H1 (cell line): ENCODE measurements at regions not wholly inside any gene's neighbourhood (a gene's known extent, or its start where the extent isn't known, plus 50 kb on each side); places are given as distances from the start of the nearest gene placed in this dataset.
A peak's percentile ranks its signal among the peaks of the same experiment; 100 is the strongest.

ENCODE experiments used
- CTCF ChIA-PET: fragments of 300-600 bp; sonication (Branson Sonifier 250); formaldehyde crosslinking; loops from one replicate; lab custom pipeline; 2021; ENCODE audit not compliant: partially characterized antibody; lab: Charles Lee
- POLR2A ChIA-PET: fragments of 300-600 bp; sonication (Branson Sonifier 250); formaldehyde crosslinking; loops from one replicate; lab custom pipeline; 2021; ENCODE audit warnings: inconsistent platforms; ENCODE audit not compliant: partially characterized antibody; lab: Charles Lee
- DNase-seq, 2 experiments: peaks; one replicate each; pipeline versions ENCODE4 v3.0.0 to v3.0.0-alpha.2; 2010 to 2022; ENCODE audit warnings: low spot score in 2 of 2, low read depth in 1 of 2, mixed read lengths in 1 of 2
- FAIRE-seq: peaks from 2 replicates; lab custom pipeline; 2011; peaks lifted over from hg19 to GRCh38; lab: Jason Lieb, UNC
- H2AFZ ChIP-seq: 2 replicates; pipeline ENCODE4 v1.8.1; 2012; ENCODE audit warnings: low read length, inconsistent platforms
- H2AK5ac ChIP-seq: 2 replicates; pipeline ENCODE4 v1.6.1; 2013; ENCODE audit warnings: low read depth, low read length
- H2BK120ac ChIP-seq: replicated peaks from 2 replicates; pipeline ENCODE3; 2013; ENCODE audit warnings: low read depth, low read length, inconsistent platforms
- H2BK12ac ChIP-seq: 2 replicates; pipeline ENCODE4 v1.6.1; 2013; ENCODE audit warnings: low read depth, low read length
- H2BK15ac ChIP-seq: 2 replicates; pipeline ENCODE4 v1.6.1; 2013; ENCODE audit warnings: low read length
- H2BK20ac ChIP-seq: 2 replicates; pipeline ENCODE4 v1.6.1; 2013; ENCODE audit warnings: low read length
- H2BK5ac ChIP-seq: 2 replicates; pipeline ENCODE4 v1.6.1; 2013; ENCODE audit warnings: low read depth, low read length
- H3K14ac ChIP-seq: 2 replicates; pipeline ENCODE4 v1.6.1; 2013; ENCODE audit warnings: inconsistent platforms; ENCODE audit not compliant: insufficient read length
- H3K18ac ChIP-seq: 2 replicates; pipeline ENCODE4 v1.6.1; 2013; ENCODE audit warnings: low read length; ENCODE audit errors: extremely low read depth
- H3K23ac ChIP-seq: 2 replicates; pipeline ENCODE4 v1.6.1; 2013; ENCODE audit warnings: inconsistent platforms; ENCODE audit not compliant: insufficient read length
- H3K23me2 ChIP-seq: 2 replicates; pipeline ENCODE4 v1.6.1; 2013; ENCODE audit warnings: low read depth, low read length
- H3K27ac ChIP-seq: 2 replicates; pipeline ENCODE4 v1.6.1; 2011; ENCODE audit warnings: low read depth, low read length, inconsistent platforms
- H3K27me3 ChIP-seq, 4 experiments: replicated peaks in 1 of 4; 1 replicate in 1 of 4; 2 replicates in 3 of 4; pipeline versions ENCODE4 v1.6.1 to v1.8.1; 2011 to 2013; ENCODE audit warnings: low read length in 3 of 4, mild to moderate bottlenecking in 3 of 4, inconsistent platforms in 2 of 4, mixed read lengths in 2 of 4, moderate library complexity in 1 of 4; ENCODE audit not compliant: control insufficient read depth in 3 of 4, insufficient read depth in 3 of 4; ENCODE audit errors: extremely low read depth in 1 of 4
- H3K36me3 ChIP-seq, 4 experiments: 2 replicates each; pipeline versions ENCODE4 v1.6.1 to v1.8.1; 2011 to 2013; ENCODE audit warnings: mild to moderate bottlenecking in 4 of 4, low read length in 3 of 4, moderate library complexity in 2 of 4, control low read depth in 1 of 4, inconsistent platforms in 1 of 4; ENCODE audit not compliant: insufficient read depth in 4 of 4, control insufficient read depth in 2 of 4
- H3K4ac ChIP-seq: replicated peaks from 2 replicates; pipeline ENCODE3; 2013; ENCODE audit warnings: low read length, low read depth, mixed read lengths, inconsistent platforms; ENCODE audit not compliant: insufficient read length
- H3K4me1 ChIP-seq, 4 experiments: replicated peaks in 1 of 4; 1 replicate in 1 of 4; 2 replicates in 3 of 4; pipeline versions ENCODE4 v1.6.1 to v1.8.1; 2011 to 2013; ENCODE audit warnings: low read length in 3 of 4, inconsistent platforms in 2 of 4, mixed read lengths in 1 of 4; ENCODE audit not compliant: insufficient read depth in 4 of 4, control insufficient read depth in 3 of 4
- H3K4me2 ChIP-seq, 2 experiments: 2 replicates each; pipeline versions ENCODE4 v1.6.1 to v1.8.1; 2011 to 2013; ENCODE audit warnings: low read depth in 2 of 2, low read length in 2 of 2, control low read depth in 1 of 2, inconsistent platforms in 1 of 2, mild to moderate bottlenecking in 1 of 2; ENCODE audit not compliant: insufficient read depth in 1 of 2
- H3K4me3 ChIP-seq, 4 experiments: fragments of 200-600, 300-600 bp in 1 of 4; sonication (generic), shearing (Covaris generic), sonication (Bioruptor Twin) in 1 of 4; 2 replicates each; pipeline versions ENCODE4 v1.5.1 to v1.8.1; 2011 to 2016; ENCODE audit warnings: low read length in 4 of 4, low read depth in 3 of 4, control low read depth in 2 of 4, inconsistent platforms in 2 of 4, mild to moderate bottlenecking in 2 of 4, mixed read lengths in 1 of 4, moderate library complexity in 1 of 4; ENCODE audit not compliant: insufficient read depth in 2 of 4; ENCODE audit errors: extremely low read depth in 1 of 4
- H3K56ac ChIP-seq: replicated peaks from 2 replicates; pipeline ENCODE3; 2013; ENCODE audit warnings: low read depth, mild to moderate bottlenecking, mixed read lengths, low read length, inconsistent platforms; ENCODE audit not compliant: insufficient read length
- H3K79me1 ChIP-seq: 2 replicates; pipeline ENCODE4 v1.6.1; 2013; ENCODE audit warnings: low read depth, low read length, control low read depth
- H3K79me2 ChIP-seq, 2 experiments: 2 replicates each; pipeline versions ENCODE4 v1.6.1 to v1.8.1; 2012 to 2013; ENCODE audit warnings: low read length in 2 of 2, mild to moderate bottlenecking in 2 of 2, inconsistent platforms in 1 of 2; ENCODE audit not compliant: insufficient read depth in 2 of 2, control insufficient read depth in 1 of 2
- H3K9ac ChIP-seq, 4 experiments: replicated peaks in 1 of 4; 1 replicate in 1 of 4; 2 replicates in 3 of 4; pipeline versions ENCODE4 v1.6.1 to v1.8.1; 2011 to 2013; ENCODE audit warnings: low read depth in 3 of 4, low read length in 3 of 4, control low read depth in 2 of 4, mild to moderate bottlenecking in 2 of 4, moderate library complexity in 2 of 4, inconsistent platforms in 1 of 4; ENCODE audit errors: extremely low read depth in 1 of 4
- H3K9me3 ChIP-seq, 2 experiments: 2 replicates each; pipeline versions ENCODE4 v1.6.1 to v1.8.1; 2012 to 2013; ENCODE audit warnings: mild to moderate bottlenecking in 2 of 2, moderate library complexity in 2 of 2, control low read depth in 1 of 2, inconsistent platforms in 1 of 2, low read depth in 1 of 2, low read length in 1 of 2, mixed read lengths in 1 of 2; ENCODE audit not compliant: insufficient read depth in 2 of 2
- H4K20me1 ChIP-seq, 2 experiments: replicated peaks in 1 of 2; 2 replicates each; pipeline versions ENCODE3 to v1.8.1; 2011 to 2013; ENCODE audit warnings: inconsistent platforms in 2 of 2, low read length in 2 of 2, mild to moderate bottlenecking in 1 of 2; ENCODE audit not compliant: insufficient read depth in 2 of 2, control insufficient read depth in 1 of 2
- H4K5ac ChIP-seq: 2 replicates; pipeline ENCODE4 v1.6.1; 2013; ENCODE audit warnings: low read length, low read depth, mixed read lengths, inconsistent platforms; ENCODE audit not compliant: insufficient read length
- H4K8ac ChIP-seq: 2 replicates; pipeline ENCODE4 v1.8.0; 2013; ENCODE audit warnings: mild to moderate bottlenecking, moderate library complexity, low read length, inconsistent platforms; ENCODE audit not compliant: insufficient read depth; ENCODE audit errors: extremely low read depth
- H4K91ac ChIP-seq: replicated peaks from 2 replicates; pipeline ENCODE3; 2013; ENCODE audit warnings: low read length, mixed read lengths, inconsistent platforms; ENCODE audit not compliant: insufficient read length
- BRCA1 ChIP-seq: IDR thresholded peaks from 2 replicates; pipeline ENCODE4 v1.6.1; 2012; ENCODE audit warnings: low read depth, low read length, improper control_type of control experiment
- CBX8 ChIP-seq: fragments of 300-800, 300-1000 bp; sonication (generic); IDR thresholded peaks from 2 replicates; pipeline ENCODE4 v1.7.1; 2016; ENCODE audit warnings: low read depth, low read length, borderline replicate concordance
- RNF2 ChIP-seq: fragments of 200-900, 300-1000 bp; sonication (generic); IDR thresholded peaks from 2 replicates; pipeline ENCODE4 v1.7.1; 2016; ENCODE audit warnings: borderline replicate concordance, low read depth, mild to moderate bottlenecking, antibody characterized with exemption, low read length; ENCODE audit not compliant: poor library complexity, severe bottlenecking; ENCODE audit errors: missing control alignments
- TAF1 ChIP-seq: IDR thresholded peaks from 2 replicates; pipeline ENCODE4 v1.6.1; 2011; ENCODE audit warnings: mild to moderate bottlenecking, low read depth, low read length
- TCF12 ChIP-seq: IDR thresholded peaks from 2 replicates; pipeline ENCODE4 v1.6.1; 2011; ENCODE audit warnings: low read depth, mild to moderate bottlenecking, low read length
- WGBS, 2 experiments: shearing (Covaris generic) in 1 of 2; methylation state at CpG; one replicate each; pipeline versions ENCODE4 v1.1.6 to v1.1.7; 2013 to 2015; ENCODE audit warnings: low lambda C conversion rate in 2 of 2, mixed read lengths in 2 of 2, inconsistent platforms in 1 of 2, low coverage in 1 of 2, missing lambda C conversion rate in 1 of 2; ENCODE audit not compliant: insufficient replicate concordance in 2 of 2, insufficient coverage in 1 of 2, insufficient read length in 1 of 2; ENCODE audit errors: extremely low coverage in 1 of 2, missing lambda C conversion rate in 1 of 2; 5-methylcytosine and 5-hydroxymethylcytosine counted together

- Histone ChIP-seq H2AK5ac (no peak overlapping the region), H2BK120ac (no peak overlapping the region), H2BK5ac (no peak overlapping the region), H3K56ac (no peak overlapping the region), H3K4ac (no peak overlapping the region), H3K79me1 (no peaks in the 10 kb centered on the region), H3K27me3 (no peaks in the 10 kb centered on the region), H3K36me3 (no peaks in the 10 kb centered on the region; a peak in 1 of 8 replicates), H3K4me1 (peaks cover 0 to 12% (median 7%) of the 10 kb centered on the region in 4 experiments; a peak in 5 of 7 replicates), H3K27ac (no peak overlapping the region), H3K9ac (no peak overlapping the region), H4K5ac (no peak overlapping the region), H3K14ac (no peak overlapping the region), H3K4me2 (no peak overlapping the region), H3K4me3 (no peak overlapping the region), H3K18ac (no peak overlapping the region; the same call in 1 of the 2 replicates), H4K91ac (no peak overlapping the region), H3K23ac (no peak overlapping the region), H3K79me2 (no peaks in the 10 kb centered on the region), H2AFZ (no peak overlapping the region), H3K9me3 (0 out of 4 replicates have a peak, but pooled peaks cover 0 to 2% of the 10 kb centered on the region in 2 experiments), H2BK12ac (peak overlapping the region; percentile 23; the same call in 1 of the 2 replicates), H2BK15ac (no peak overlapping the region), H3K23me2 (peaks cover 15% of the 10 kb centered on the region; the same call in 1 of the 2 replicates), H4K20me1 (peaks cover 0 to 7% of the 10 kb centered on the region in 2 experiments), H4K8ac (0 out of 2 replicates have a peak overlapping the region, but pooled peaks have one; percentile 12), H2BK20ac (no peak overlapping the region)
- no peak for TF ChIP-seq CBX8
- no peak for TF ChIP-seq BRCA1
- no peak for TF ChIP-seq TCF12
- no peak for TF ChIP-seq TAF1
- TF ChIP-seq RNF2, result no peak
- WGBS, 2 experiments, result 89% methylated on average over 4 of the region's 4 CpGs; no CpG with 5 or more reads in 1 of the 2 experiments
- no peak for DNase-seq
- ChIA-PET POLR2A (no interaction called here), CTCF (interaction anchor here (1.1 to 1.5 kb wide), 3 partner anchors 31 to 90 kb away, joined by 3 read pairs; no protein-coding TSS in a partner anchor)
- FAIRE-seq, result no peak
Measured at GRCh38 chr7:155211761-155212160, 85.9 kb upstream of the INSIG1 start.
